ENCODE measurements at regions not wholly inside any gene's neighbourhood (a gene's known extent, or its start where the extent isn't known, plus 50 kb on each side); places are given as distances from the start of the nearest gene placed in this dataset.

- TF ChIP-seq CTCF (conservative IDR thresholded peaks at IDR 0.05; ENCODE audit: low read length): no peak
- TF ChIP-seq EZH2phosphoT487 (IDR thresholded peaks at IDR 0.05; ENCODE audit: borderline replicate concordance, low read depth, low read length): no peak
Observed at GRCh38 chr9:106619211-106619610, 243.8 kb upstream of the ZNF462 start.
